Epithelial cell of proximal tubule (primary cell): ENCODE measurements at regions not wholly inside any gene's neighbourhood (a gene's known extent, or its start where the extent isn't known, plus 50 kb on each side); places are given as distances from the start of the nearest gene placed in this dataset.
A peak's percentile ranks its signal among the peaks of the same experiment; 100 is the strongest.

Source experiments
- DNase-seq: peaks from one replicate; pipeline ENCODE4 v3.0.0-alpha.2; 2011; ENCODE audit warnings: low read depth
- H3K4me3 ChIP-seq: 2 replicates; pipeline ENCODE4 v1.5.1; 2011; ENCODE audit warnings: low read depth, mild to moderate bottlenecking, low read length
- TF ChIP-seq, protein P1 (sequence below): conservative IDR thresholded peaks from 2 replicates; pipeline ENCODE4 v1.5.1; 2012; ENCODE audit warnings: low read depth, mild to moderate bottlenecking, low read length

DNA sequence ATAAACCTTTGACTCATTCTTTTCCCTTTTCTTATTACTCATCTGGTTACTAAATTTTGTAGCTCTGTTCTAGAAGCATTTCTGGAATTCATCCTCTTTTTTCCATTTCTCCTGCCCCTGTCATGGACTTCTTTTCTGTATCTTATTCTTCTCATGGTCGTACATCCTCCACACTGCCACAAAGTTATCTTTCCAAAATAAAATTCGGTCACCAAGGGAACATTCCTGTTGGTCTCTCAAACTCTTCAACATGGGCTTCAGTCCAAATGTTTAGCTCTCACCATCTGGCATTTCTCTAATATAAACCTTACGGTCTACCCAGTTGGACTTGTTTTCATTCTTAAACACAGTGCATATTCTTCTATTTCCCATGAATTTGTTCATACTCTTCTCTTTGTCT lies 428.8 kb upstream of the ID4 start:
- H3K4me3 ChIP-seq: no peak overlapping the region
- no peak for DNase-seq
- TF ChIP-seq, protein P1, sequence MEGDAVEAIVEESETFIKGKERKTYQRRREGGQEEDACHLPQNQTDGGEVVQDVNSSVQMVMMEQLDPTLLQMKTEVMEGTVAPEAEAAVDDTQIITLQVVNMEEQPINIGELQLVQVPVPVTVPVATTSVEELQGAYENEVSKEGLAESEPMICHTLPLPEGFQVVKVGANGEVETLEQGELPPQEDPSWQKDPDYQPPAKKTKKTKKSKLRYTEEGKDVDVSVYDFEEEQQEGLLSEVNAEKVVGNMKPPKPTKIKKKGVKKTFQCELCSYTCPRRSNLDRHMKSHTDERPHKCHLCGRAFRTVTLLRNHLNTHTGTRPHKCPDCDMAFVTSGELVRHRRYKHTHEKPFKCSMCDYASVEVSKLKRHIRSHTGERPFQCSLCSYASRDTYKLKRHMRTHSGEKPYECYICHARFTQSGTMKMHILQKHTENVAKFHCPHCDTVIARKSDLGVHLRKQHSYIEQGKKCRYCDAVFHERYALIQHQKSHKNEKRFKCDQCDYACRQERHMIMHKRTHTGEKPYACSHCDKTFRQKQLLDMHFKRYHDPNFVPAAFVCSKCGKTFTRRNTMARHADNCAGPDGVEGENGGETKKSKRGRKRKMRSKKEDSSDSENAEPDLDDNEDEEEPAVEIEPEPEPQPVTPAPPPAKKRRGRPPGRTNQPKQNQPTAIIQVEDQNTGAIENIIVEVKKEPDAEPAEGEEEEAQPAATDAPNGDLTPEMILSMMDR: no peak

DNA sequence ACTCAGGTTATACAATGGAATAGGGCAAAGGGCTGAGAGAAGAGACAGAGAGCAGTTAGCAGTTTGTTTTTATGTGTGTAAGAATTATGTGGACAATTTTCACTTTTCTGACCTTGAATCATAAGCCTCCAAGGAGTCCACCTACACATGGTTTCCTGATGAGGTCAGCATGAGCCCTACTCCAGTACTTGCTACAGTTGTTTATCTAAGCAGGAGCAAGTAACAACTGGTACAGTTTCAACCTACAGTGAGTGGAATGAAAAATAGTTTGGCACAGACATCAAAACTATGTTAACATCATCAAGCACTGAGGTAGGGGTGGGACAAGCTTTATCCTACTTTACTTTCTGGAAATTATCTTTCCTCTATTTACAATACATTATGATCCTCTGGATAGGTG lies 426.7 kb upstream of the ID4 start:
- peak; percentile 56 for DNase-seq
- TF ChIP-seq, protein P1: peak; percentile 12

DNA sequence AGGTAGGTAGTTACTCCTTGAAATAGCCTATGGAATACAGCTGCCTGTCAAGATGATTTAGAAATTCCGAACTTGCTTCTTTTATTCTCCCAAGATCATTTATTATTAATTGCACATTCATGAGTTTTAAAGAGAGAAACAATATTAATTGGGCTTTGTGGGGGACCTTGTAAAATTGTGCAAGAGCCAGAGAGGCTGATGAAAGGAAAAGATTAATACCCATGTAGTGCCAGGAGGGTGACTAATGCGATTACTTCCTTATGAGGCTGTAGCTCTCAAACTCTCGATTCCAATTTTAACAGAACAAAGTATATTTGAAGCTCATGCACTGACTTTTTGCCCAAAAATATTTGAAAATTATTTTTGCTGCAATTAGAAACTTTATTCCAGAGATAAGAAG lies 423.8 kb upstream of the ID4 start:
- no peak overlapping the region for H3K4me3 ChIP-seq
- no peak for DNase-seq
- TF ChIP-seq, protein P1: no peak

More for the DNA sequence above, 426.7 kb upstream of the ID4 start:
- H3K4me3 ChIP-seq: no peak overlapping the region

DNA sequence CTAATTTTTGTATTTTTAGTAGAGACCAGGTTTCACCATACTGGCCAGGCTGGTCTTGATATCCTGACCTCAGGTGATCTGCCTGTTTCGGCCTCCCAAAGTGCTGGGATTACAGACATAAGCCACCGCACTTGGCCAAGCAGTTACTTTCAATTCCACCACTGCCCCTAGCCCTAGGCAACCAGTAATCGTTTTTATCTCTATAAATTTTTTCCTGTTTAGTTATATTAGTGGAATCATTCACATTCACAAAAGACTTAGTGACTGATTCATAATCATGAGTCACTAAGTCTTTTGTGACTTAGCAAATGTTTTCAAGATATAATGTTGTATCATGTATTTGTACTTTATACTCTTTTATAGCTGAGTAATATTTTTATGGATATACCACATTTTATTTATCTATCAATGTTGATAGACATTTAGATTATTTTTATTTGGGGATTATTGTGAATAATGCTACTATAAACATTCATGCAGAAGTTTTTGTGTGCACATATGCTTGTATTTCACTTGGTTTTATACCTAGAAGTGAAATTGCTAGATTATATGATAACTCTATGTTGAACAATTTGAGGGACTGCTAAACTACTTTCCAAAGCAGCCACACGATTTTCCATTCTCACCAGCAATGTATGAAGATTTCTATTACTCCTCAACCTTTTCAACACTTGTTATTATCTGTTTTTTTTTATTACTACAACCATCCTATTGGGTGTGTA lies 421.4 kb upstream of the ID4 start:
- H3K4me3 ChIP-seq: no peak overlapping the region
- DNase-seq: no peak
- TF ChIP-seq, protein P1: no peak

DNA sequence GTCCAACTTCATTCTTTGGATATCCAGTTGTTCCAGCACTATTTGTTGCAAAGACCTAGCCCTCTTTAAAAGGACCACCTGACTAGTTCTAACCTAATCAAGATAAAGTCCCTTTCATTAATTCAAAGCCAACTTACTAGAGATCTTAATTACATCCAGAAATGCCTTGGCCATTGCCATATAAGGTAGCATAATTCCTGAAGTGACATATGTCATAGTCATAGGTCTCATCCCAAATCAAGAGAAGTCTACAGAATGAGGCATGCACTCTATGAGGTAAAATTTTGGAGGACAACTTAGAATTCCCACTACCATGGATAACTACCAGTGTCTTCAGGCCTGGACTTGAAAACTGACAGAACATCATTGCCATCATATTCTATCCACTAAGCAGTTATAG lies 420.4 kb upstream of the ID4 start:
- no peak overlapping the region for H3K4me3 ChIP-seq
- no peak for DNase-seq
- TF ChIP-seq, protein P1: no peak

DNA sequence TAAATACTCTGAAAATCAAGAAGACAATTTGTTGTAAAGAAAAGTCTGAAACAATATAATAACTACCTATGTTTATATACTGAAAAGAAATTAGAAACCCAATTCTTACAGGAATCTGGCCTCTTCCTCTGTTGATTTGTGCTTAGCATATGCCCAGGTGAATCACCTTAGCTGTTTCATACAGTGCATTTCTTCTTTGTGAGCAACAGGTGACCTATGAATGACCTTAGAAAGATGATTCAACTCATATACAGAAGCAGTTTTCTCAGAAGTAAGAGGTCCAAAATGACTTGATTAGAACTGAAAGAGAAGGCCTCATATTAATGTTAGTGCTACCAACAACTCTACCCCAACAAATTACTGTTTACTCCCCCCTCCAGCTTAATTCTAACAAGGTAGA lies 419.5 kb upstream of the ID4 start:
- no peak overlapping the region for H3K4me3 ChIP-seq
- DNase-seq: peak; percentile 59

More for the DNA sequence above, 419.5 kb upstream of the ID4 start:
- TF ChIP-seq, protein P1: no peak
